SU-DHL-6 (cell line): ENCODE measurements at regions not wholly inside any gene's neighbourhood (a gene's known extent, or its start where the extent isn't known, plus 50 kb on each side); places are given as distances from the start of the nearest gene placed in this dataset.

Experiments
- H2AFZ ChIP-seq: fragments of 200-600 bp; sonication (generic); 2 replicates; pipeline ENCODE4 v1.6.1; 2014; ENCODE audit warnings: low read depth, mild to moderate bottlenecking, moderate library complexity, mixed read lengths, antibody characterized with exemption, low read length; ENCODE audit not compliant: severe bottlenecking
- H3F3A ChIP-seq: fragments of 200-600 bp; shearing (Covaris generic); 2 replicates; pipeline ENCODE4 v1.6.0; 2016; ENCODE audit warnings: antibody characterized with exemption, mild to moderate bottlenecking; ENCODE audit not compliant: insufficient read depth
- H3K27ac ChIP-seq: fragments of 200-600 bp; sonication (generic); 2 replicates; pipeline ENCODE4 v1.5.1; 2016; ENCODE audit warnings: low read depth, mild to moderate bottlenecking, low read length, moderate library complexity, mixed read lengths
- H3K27me3 ChIP-seq: fragments of 200-600 bp; sonication (generic), shearing (Covaris generic); 2 replicates; pipeline ENCODE4 v1.6.0; 2014; ENCODE audit warnings: mild to moderate bottlenecking, low read length
- H3K36me3 ChIP-seq: fragments of 200-600 bp; sonication (generic); 2 replicates; pipeline ENCODE4 v1.6.1; 2014; ENCODE audit warnings: mild to moderate bottlenecking, low read length, mixed read lengths
- H3K4me2 ChIP-seq: fragments of 300-600, 200-600 bp; shearing (Covaris generic), sonication (generic); 2 replicates; pipeline ENCODE4 v1.6.0; 2014; ENCODE audit warnings: low read length, low read depth, mild to moderate bottlenecking; ENCODE audit not compliant: poor library complexity, severe bottlenecking
- H3K4me3 ChIP-seq: fragments of 200-600 bp; sonication (generic); 2 replicates; pipeline ENCODE4 v1.5.1; 2014; ENCODE audit warnings: antibody characterized with exemption, low read length, mild to moderate bottlenecking, mixed read lengths; ENCODE audit not compliant: insufficient read depth, poor library complexity, severe bottlenecking
- H3K79me2 ChIP-seq: fragments of 200-600 bp; sonication (generic); 2 replicates; pipeline ENCODE4 v1.6.1; 2014; ENCODE audit warnings: mild to moderate bottlenecking, low read length, moderate library complexity; ENCODE audit not compliant: insufficient read depth
- H3K9ac ChIP-seq: fragments of 200-600 bp; sonication (generic); 2 replicates; pipeline ENCODE4 v1.7.0; 2014; ENCODE audit warnings: mild to moderate bottlenecking, low read length
- H3K9me2 ChIP-seq: fragments of 200-600 bp; sonication (generic); replicated peaks from 2 replicates; pipeline ENCODE4 v1.6.1; 2014; ENCODE audit warnings: low read length; ENCODE audit not compliant: insufficient read depth
- H3K9me3 ChIP-seq: fragments of 200-600 bp; sonication (generic); 2 replicates; pipeline ENCODE4 v1.6.1; 2014; ENCODE audit warnings: low read length, mixed read lengths; ENCODE audit not compliant: insufficient read depth
- H4K20me1 ChIP-seq: fragments of 200-600 bp; sonication (generic); 2 replicates; pipeline ENCODE4 v1.6.1; 2014; ENCODE audit warnings: low read depth, mild to moderate bottlenecking, antibody characterized with exemption, low read length, moderate library complexity, mixed read lengths
- CTCF ChIP-seq: fragments of 200-600 bp; sonication (generic); IDR thresholded peaks from one replicate; pipeline ENCODE4 v1.5.1; 2017; ENCODE audit warnings: antibody characterized with exemption, mild to moderate bottlenecking, low read length, moderate library complexity; ENCODE audit not compliant: insufficient read depth, poor library complexity, severe bottlenecking
- EZH2phosphoT487 ChIP-seq: fragments of 200-600 bp; sonication (generic), shearing (Covaris generic); conservative IDR thresholded peaks from 2 replicates; pipeline ENCODE4 v1.6.1; 2018; ENCODE audit warnings: mild to moderate bottlenecking, antibody characterized with exemption, low read length, moderate library complexity, mixed read lengths

GRCh38 chr11:128388206-128388815 is 199.0 kb downstream of the ETS1 start:
- Histone ChIP-seq H3K4me2 (no peak overlapping the region), H3K4me3 (no peak overlapping the region), H3K9me3 (no peaks in the 10 kb centered on the region)

GRCh38 chr11:128379587-128380580 is 207.5 kb downstream of the ETS1 start:
- Histone ChIP-seq H2AFZ (no peak overlapping the region), H3K79me2 (no peaks in the 10 kb centered on the region), H3K4me3 (no peak overlapping the region), H3F3A (no peaks in the 10 kb centered on the region), H3K27ac (no peak overlapping the region), H3K27me3 (no peaks in the 10 kb centered on the region), H3K36me3 (no peaks in the 10 kb centered on the region), H3K9me2 (no peaks in the 10 kb centered on the region), H3K9ac (no peak overlapping the region), H4K20me1 (no peaks in the 10 kb centered on the region), H3K4me2 (no peak overlapping the region), H3K9me3 (no peaks in the 10 kb centered on the region)
- TF ChIP-seq CTCF (no peak), EZH2phosphoT487 (no peak)

More at GRCh38 chr11:128388206-128388815, 199.0 kb downstream of the ETS1 start:
- Histone ChIP-seq H3K9ac (no peak overlapping the region), H3K36me3 (no peaks in the 10 kb centered on the region), H3F3A (no peaks in the 10 kb centered on the region), H3K27ac (no peak overlapping the region), H3K79me2 (no peaks in the 10 kb centered on the region), H2AFZ (no peak overlapping the region), H3K27me3 (no peaks in the 10 kb centered on the region), H4K20me1 (no peaks in the 10 kb centered on the region), H3K9me2 (no peaks in the 10 kb centered on the region)
- no peak for TF ChIP-seq EZH2phosphoT487

- H4K20me1 ChIP-seq, result no peaks in the 10 kb centered on the region
- H3K9me3 ChIP-seq, result no peaks in the 10 kb centered on the region
- H3K79me2 ChIP-seq, result no peaks in the 10 kb centered on the region
- H3K27ac ChIP-seq, result no peak overlapping the region
- no peaks in the 10 kb centered on the region for H3K36me3 ChIP-seq
- H3K9ac ChIP-seq, result no peak overlapping the region
- no peak overlapping the region for H3K4me3 ChIP-seq
- no peaks in the 10 kb centered on the region for H3K9me2 ChIP-seq
- H3K27me3 ChIP-seq, result no peaks in the 10 kb centered on the region
- TF ChIP-seq CTCF, result no peak
- TF ChIP-seq EZH2phosphoT487, result no peak
- H3F3A ChIP-seq, result no peaks in the 10 kb centered on the region
- no peak overlapping the region for H2AFZ ChIP-seq
- H3K4me2 ChIP-seq, result no peak overlapping the region
Observed at GRCh38 chr11:128375961-128376360, 211.4 kb downstream of the ETS1 start.

- TF ChIP-seq CTCF (no peak), EZH2phosphoT487 (no peak)
- Histone ChIP-seq H2AFZ (no peak overlapping the region), H3K79me2 (no peaks in the 10 kb centered on the region), H3K9ac (no peak overlapping the region), H3K27me3 (no peaks in the 10 kb centered on the region), H3K27ac (no peak overlapping the region), H3K9me2 (no peaks in the 10 kb centered on the region), H3K9me3 (no peaks in the 10 kb centered on the region), H3K4me2 (no peak overlapping the region), H3K36me3 (no peaks in the 10 kb centered on the region), H3K4me3 (no peak overlapping the region), H4K20me1 (no peaks in the 10 kb centered on the region), H3F3A (no peaks in the 10 kb centered on the region)
Observed at GRCh38 chr11:128374026-128374425, 213.3 kb downstream of the ETS1 start.
